ENCODE measurements at regions not wholly inside any gene's neighbourhood (a gene's known extent, or its start where the extent isn't known, plus 50 kb on each side); places are given as distances from the start of the nearest gene placed in this dataset.

DNA sequence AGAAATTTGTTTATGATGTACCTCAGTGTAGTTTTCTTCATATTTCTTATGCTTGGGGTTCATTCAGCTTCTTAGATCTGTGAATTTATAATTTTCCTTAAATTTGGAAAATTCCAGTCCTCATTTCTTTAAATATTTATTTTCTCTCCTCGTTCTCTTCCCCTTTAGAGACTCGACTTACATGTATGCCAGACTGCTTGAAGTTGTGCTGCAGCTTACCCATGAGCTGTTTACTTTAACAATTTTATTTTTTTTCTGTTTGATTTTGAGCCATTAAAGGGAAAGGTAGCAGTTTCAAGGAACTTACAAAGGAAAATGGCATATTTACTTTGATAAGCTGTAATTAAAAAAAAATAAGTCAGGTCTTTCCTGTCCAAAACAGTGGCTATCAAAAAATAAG lies 123.0 kb upstream of the ZNF32 start:
- no peaks in the 10 kb centered on the region for H3K4me1 ChIP-seq (ENCODE audit: control insufficient read depth in 1 of 2, insufficient read depth in 2 of 2, low read depth in 1 of 2, low read length in 1 of 2)
- H4K20me1 ChIP-seq (ENCODE audit: insufficient read depth) = no peaks in the 10 kb centered on the region
- ChIA-PET CTCF (interaction anchor here (0.6 kb wide), 1 partner anchor 14 kb away, joined by 3 read pairs; no protein-coding TSS in a partner anchor), POLR2A (no interaction called here)
- H3K9ac ChIP-seq = no peak overlapping the region
- no peak overlapping the region for H3K27ac ChIP-seq (ENCODE audit: low read depth in 2 of 2, low read length in 1 of 2)
- no peak overlapping the region for H3K4me3 ChIP-seq (ENCODE audit: low read depth in 2 of 2, low read length in 1 of 2)
- TF ChIP-seq, protein P1, sequence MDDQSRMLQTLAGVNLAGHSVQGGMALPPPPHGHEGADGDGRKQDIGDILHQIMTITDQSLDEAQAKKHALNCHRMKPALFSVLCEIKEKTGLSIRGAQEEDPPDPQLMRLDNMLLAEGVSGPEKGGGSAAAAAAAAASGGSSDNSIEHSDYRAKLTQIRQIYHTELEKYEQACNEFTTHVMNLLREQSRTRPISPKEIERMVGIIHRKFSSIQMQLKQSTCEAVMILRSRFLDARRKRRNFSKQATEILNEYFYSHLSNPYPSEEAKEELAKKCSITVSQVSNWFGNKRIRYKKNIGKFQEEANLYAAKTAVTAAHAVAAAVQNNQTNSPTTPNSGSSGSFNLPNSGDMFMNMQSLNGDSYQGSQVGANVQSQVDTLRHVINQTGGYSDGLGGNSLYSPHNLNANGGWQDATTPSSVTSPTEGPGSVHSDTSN (IDR thresholded peaks at IDR 0.05) = no peak
- TF ChIP-seq EP300 (IDR thresholded peaks at IDR 0.05; ENCODE audit: borderline replicate concordance in 1 of 2, low read depth in 1 of 2, low read length in 1 of 2) = no peak
- TF ChIP-seq YY1 (IDR thresholded peaks at IDR 0.05; ENCODE audit: low read depth) = no peak
- TF ChIP-seq USF1 (IDR thresholded peaks at IDR 0.05; ENCODE audit: borderline replicate concordance, low read depth) = no peak
- TF ChIP-seq, protein P2, sequence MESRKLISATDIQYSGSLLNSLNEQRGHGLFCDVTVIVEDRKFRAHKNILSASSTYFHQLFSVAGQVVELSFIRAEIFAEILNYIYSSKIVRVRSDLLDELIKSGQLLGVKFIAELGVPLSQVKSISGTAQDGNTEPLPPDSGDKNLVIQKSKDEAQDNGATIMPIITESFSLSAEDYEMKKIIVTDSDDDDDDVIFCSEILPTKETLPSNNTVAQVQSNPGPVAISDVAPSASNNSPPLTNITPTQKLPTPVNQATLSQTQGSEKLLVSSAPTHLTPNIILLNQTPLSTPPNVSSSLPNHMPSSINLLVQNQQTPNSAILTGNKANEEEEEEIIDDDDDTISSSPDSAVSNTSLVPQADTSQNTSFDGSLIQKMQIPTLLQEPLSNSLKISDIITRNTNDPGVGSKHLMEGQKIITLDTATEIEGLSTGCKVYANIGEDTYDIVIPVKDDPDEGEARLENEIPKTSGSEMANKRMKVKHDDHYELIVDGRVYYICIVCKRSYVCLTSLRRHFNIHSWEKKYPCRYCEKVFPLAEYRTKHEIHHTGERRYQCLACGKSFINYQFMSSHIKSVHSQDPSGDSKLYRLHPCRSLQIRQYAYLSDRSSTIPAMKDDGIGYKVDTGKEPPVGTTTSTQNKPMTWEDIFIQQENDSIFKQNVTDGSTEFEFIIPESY (IDR thresholded peaks at IDR 0.05; ENCODE audit: borderline replicate concordance, low read depth) = no peak
- TF ChIP-seq EZH2phosphoT487 (IDR thresholded peaks at IDR 0.05; ENCODE audit: borderline replicate concordance, low read depth) = no peak
- no peak for TF ChIP-seq NRF1 (IDR thresholded peaks at IDR 0.05; ENCODE audit: low read depth, low read length)
- TF ChIP-seq MXI1 (IDR thresholded peaks at IDR 0.05; ENCODE audit: low read depth, low read length) = no peak
- TF ChIP-seq FOXM1 (IDR thresholded peaks at IDR 0.05; ENCODE audit: low read depth) = no peak
- no peak for TF ChIP-seq TEAD4 (IDR thresholded peaks at IDR 0.05; ENCODE audit: borderline replicate concordance, insufficient read depth)
- TF ChIP-seq SMC3 (IDR thresholded peaks at IDR 0.05; ENCODE audit: low read depth, low read length) = no peak
- no peak for TF ChIP-seq REST (IDR thresholded peaks at IDR 0.05; ENCODE audit: low read depth, low read length)
- TF ChIP-seq ELF1 (IDR thresholded peaks at IDR 0.05) = no peak
- TF ChIP-seq NFIC (IDR thresholded peaks at IDR 0.05; ENCODE audit: borderline replicate concordance) = no peak
- TF ChIP-seq MEF2A (IDR thresholded peaks at IDR 0.05; ENCODE audit: borderline replicate concordance, low read depth) = no peak
- no peak for TF ChIP-seq FOSL2 (IDR thresholded peaks at IDR 0.05; ENCODE audit: borderline replicate concordance, low read depth)
- no peak for TF ChIP-seq TCF12 (IDR thresholded peaks at IDR 0.05)
- TF ChIP-seq SIN3A (IDR thresholded peaks at IDR 0.05; ENCODE audit: borderline replicate concordance, low read depth, low read length) = no peak
- no peak for TF ChIP-seq CTCF (IDR thresholded peaks at IDR 0.05)
- peaks cover 19% of the 10 kb centered on the region; the same call in 1 of the 2 replicates for H3K9me3 ChIP-seq
- H3K9me2 ChIP-seq = peaks cover 3% of the 10 kb centered on the region; the same call in 1 of the 2 replicates
- no peaks in the 10 kb centered on the region for H3F3A ChIP-seq (replicated peaks; ENCODE audit: insufficient read depth)
- H3K36me3 ChIP-seq (replicated peaks in 1 of 2; ENCODE audit: control insufficient read depth in 1 of 2, insufficient read depth in 2 of 2, low read length in 1 of 2) = no peaks in the 10 kb centered on the region
- no peak overlapping the region for H2AFZ ChIP-seq (ENCODE audit: low read depth)
- DNase-seq = no peak
- no peak overlapping the region for H3K4me2 ChIP-seq
- H3K27me3 ChIP-seq (ENCODE audit: insufficient read depth) = no peaks in the 10 kb centered on the region
- no peaks in the 10 kb centered on the region for H3K79me2 ChIP-seq (ENCODE audit: insufficient read depth)
- 1% methylated on average over 2 of the region's 2 CpGs for WGBS (ENCODE audit: low lambda C conversion rate)
